Endothelial cell of umbilical vein (primary cell): ENCODE measurements at regions not wholly inside any gene's neighbourhood (a gene's known extent, or its start where the extent isn't known, plus 50 kb on each side); places are given as distances from the start of the nearest gene placed in this dataset.

ENCODE experiments used
- BruUV-seq: library from RNA; stranded (reverse); fragments of 400-500 nt; replicated peaks from 2 replicates; lab custom pipeline; 2021; lab: Mats Ljungman, UMichigan
- CTCF ChIA-PET: fragments of 300-600, 350-600 bp; sonication (Branson Sonifier 250); formaldehyde crosslinking; loops from one replicate; lab custom pipeline; 2021; ENCODE audit warnings: antibody characterized with exemption, inconsistent platforms; lab: Charles Lee
- POLR2A ChIA-PET: fragments of 300-600, 350-600 bp; sonication (Branson Sonifier 250); formaldehyde crosslinking; loops from one replicate; lab custom pipeline; 2021; ENCODE audit warnings: antibody characterized with exemption, inconsistent platforms; lab: Charles Lee
- DNase-seq: peaks from one replicate; pipeline ENCODE4 v3.0.0-alpha.2; 2011; ENCODE audit warnings: low read depth, low spot score
- FAIRE-seq: peaks from 2 replicates; lab custom pipeline; 2011; peaks lifted over from hg19 to GRCh38; lab: Jason Lieb, UNC
- H2AFZ ChIP-seq: 2 replicates; pipeline ENCODE4 v1.6.0; 2012; ENCODE audit warnings: low read depth, low read length, control low read depth, inconsistent platforms
- H3K27ac ChIP-seq: 2 replicates; pipeline ENCODE4 v1.5.1; 2011; ENCODE audit warnings: low read depth, mild to moderate bottlenecking, control low read depth, low read length, moderate library complexity; ENCODE audit not compliant: insufficient read depth
- H3K27me3 ChIP-seq, 2 experiments: 2 replicates each; pipeline versions ENCODE4 v1.6.0 to v1.6.1; 2011; ENCODE audit warnings: low read length in 2 of 2, mixed read lengths in 1 of 2; ENCODE audit not compliant: control insufficient read depth in 2 of 2, insufficient read depth in 2 of 2
- H3K36me3 ChIP-seq, 2 experiments: 2 replicates in 1 of 2; 3 replicates in 1 of 2; pipeline ENCODE4 v1.5.1; 2011; ENCODE audit warnings: low read length in 2 of 2, mild to moderate bottlenecking in 1 of 2, moderate library complexity in 1 of 2; ENCODE audit not compliant: control insufficient read depth in 2 of 2, insufficient read depth in 2 of 2; ENCODE audit errors: extremely low read depth in 1 of 2
- H3K4me1 ChIP-seq: 3 replicates; pipeline ENCODE4 v1.5.1; 2011; ENCODE audit warnings: mild to moderate bottlenecking, low read length; ENCODE audit not compliant: control insufficient read depth, insufficient read depth; ENCODE audit errors: extremely low read depth
- H3K4me2 ChIP-seq: 2 replicates; pipeline ENCODE4 v1.6.1; 2011; ENCODE audit warnings: low read length, control low read depth, mixed read lengths; ENCODE audit not compliant: insufficient read depth
- H3K4me3 ChIP-seq, 3 experiments: fragments of 200-600 bp in 1 of 3; sonication (generic), shearing (Covaris generic) in 1 of 3; replicated peaks in 1 of 3; 2 replicates each; pipeline ENCODE4 v1.5.1; 2011 to 2016; ENCODE audit warnings: control low read depth in 3 of 3, low read length in 3 of 3, mild to moderate bottlenecking in 2 of 3, inconsistent platforms in 1 of 3, low read depth in 1 of 3, moderate library complexity in 1 of 3; ENCODE audit not compliant: insufficient read depth in 1 of 3
- H3K79me2 ChIP-seq: 2 replicates; pipeline ENCODE4 v1.6.0; 2012; ENCODE audit warnings: low read length, inconsistent platforms; ENCODE audit not compliant: control insufficient read depth, insufficient read depth
- H3K9ac ChIP-seq: replicated peaks from 2 replicates; pipeline ENCODE3; 2011; ENCODE audit warnings: low read length, control low read depth; ENCODE audit not compliant: insufficient read depth; ENCODE audit errors: extremely low read depth
- H3K9me1 ChIP-seq: replicated peaks from 3 replicates; pipeline ENCODE4 v1.6.0; 2011; ENCODE audit warnings: mild to moderate bottlenecking, low read length; ENCODE audit not compliant: control insufficient read depth, insufficient read depth; ENCODE audit errors: extremely low read depth
- H3K9me3 ChIP-seq: replicated peaks from 2 replicates; pipeline ENCODE4 v1.5.1; 2012; ENCODE audit warnings: low read length, inconsistent platforms; ENCODE audit not compliant: control insufficient read depth, insufficient read depth
- H4K20me1 ChIP-seq: replicated peaks from 2 replicates; pipeline ENCODE3; 2011; ENCODE audit warnings: mild to moderate bottlenecking, low read length; ENCODE audit not compliant: control insufficient read depth, insufficient read depth; ENCODE audit errors: extremely low read depth
- CTCF ChIP-seq, 2 donors: IDR thresholded peaks; 1 replicate in 1 of 2; 2 replicates in 1 of 2; pipeline ENCODE4 v1.5.1; 2011; ENCODE audit warnings: low read length in 2 of 2, mild to moderate bottlenecking in 2 of 2, moderate library complexity in 2 of 2, control low read depth in 1 of 2, inconsistent platforms in 1 of 2, low read depth in 1 of 2; ENCODE audit not compliant: insufficient read depth in 1 of 2; ENCODE audit errors: extremely low read depth in 1 of 2
- EZH2 ChIP-seq: IDR thresholded peaks from 2 replicates; pipeline ENCODE4 v1.6.1; 2012; ENCODE audit warnings: borderline replicate concordance, low read depth, mild to moderate bottlenecking, moderate library complexity, low read length, inconsistent platforms; ENCODE audit not compliant: severe bottlenecking
- FOS ChIP-seq: IDR thresholded peaks from 2 replicates; pipeline ENCODE4 v1.6.1; 2011; ENCODE audit warnings: mild to moderate bottlenecking, low read length, moderate library complexity, borderline replicate concordance; ENCODE audit not compliant: insufficient read depth
- GATA2 ChIP-seq: IDR thresholded peaks from 2 replicates; pipeline ENCODE4 v1.7.0; 2011; ENCODE audit warnings: low read depth, mild to moderate bottlenecking, moderate library complexity, mixed read lengths, low read length; ENCODE audit not compliant: insufficient read length, insufficient read depth
- JUN ChIP-seq: IDR thresholded peaks from 2 replicates; pipeline ENCODE4 v1.6.1; 2011; ENCODE audit warnings: borderline replicate concordance, low read depth; ENCODE audit not compliant: insufficient read length, insufficient read depth
- MAX ChIP-seq: IDR thresholded peaks from 2 replicates; pipeline ENCODE4 v1.6.1; 2011; ENCODE audit not compliant: insufficient read depth, insufficient read length
- MYC ChIP-seq: IDR thresholded peaks from one replicate; pipeline ENCODE4 v1.6.1; 2011; ENCODE audit warnings: mild to moderate bottlenecking, low read depth, low read length
- POLR2A ChIP-seq: IDR thresholded peaks from 2 replicates; pipeline ENCODE4 v1.6.1; 2012; ENCODE audit warnings: low read depth, mild to moderate bottlenecking, control low read depth, low read length
- POLR2AphosphoS5 ChIP-seq: IDR thresholded peaks from 2 replicates; pipeline ENCODE4 v1.6.1; 2012; ENCODE audit warnings: low read depth, mild to moderate bottlenecking, control low read depth, low read length, moderate library complexity; ENCODE audit not compliant: insufficient read depth
- dilution Hi-C: fragments of 300-500 bp; cut with MboI; formaldehyde crosslinking; loops from one replicate; pipeline ENCODE4 v1.15.0; 2019; ENCODE audit warnings: low sequenced_read_pairs; ENCODE audit not compliant: extremely low pct_ligation_motif_present
- intact Hi-C: fragments of 100-400 bp; cut with micrococcal nuclease; formaldehyde crosslinking; loops from one replicate; pipeline ENCODE4 v1.10.0; 2022

DNA sequence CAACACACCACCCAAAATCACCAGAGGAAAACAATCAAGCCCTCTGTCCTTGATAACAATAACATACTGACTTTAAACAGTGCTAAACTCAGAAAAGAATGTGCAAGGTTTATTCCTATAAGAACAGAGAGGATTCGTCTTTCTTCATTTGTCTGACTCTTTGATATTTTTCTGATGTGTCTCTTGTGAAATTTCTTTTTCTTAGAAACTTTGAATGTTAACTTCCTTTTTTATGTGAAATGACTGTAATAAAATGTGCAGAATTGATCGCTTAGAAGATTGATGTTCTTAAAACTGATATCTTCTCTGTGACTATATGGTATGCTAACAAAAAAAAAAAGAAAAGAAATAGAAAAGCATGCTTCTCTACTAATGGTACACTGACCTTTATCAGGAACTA, 947.4 kb upstream of the CITED2 start:
- DNase-seq = no peak
- dilution Hi-C loops (no loop called here), intact Hi-C loops (no loop called here)
- H3K79me2 ChIP-seq = no peaks in the 10 kb centered on the region
- TF ChIP-seq MYC = no peak
- no peak for TF ChIP-seq FOS
- no peak for TF ChIP-seq POLR2A
- no peak for TF ChIP-seq MAX
- no peak for TF ChIP-seq GATA2
- no peak for TF ChIP-seq JUN
- no peak for TF ChIP-seq EZH2
- no peak for TF ChIP-seq POLR2AphosphoS5
- no peak for TF ChIP-seq CTCF (IDR thresholded peaks at IDR 0.05; ENCODE audit: extremely low read depth in 1 of 2, insufficient read depth in 1 of 2, low read depth in 1 of 2, low read length in 2 of 2)
- no peaks in the 10 kb centered on the region for H3K36me3 ChIP-seq
- no TSS peak for BruUV-seq
- no peak overlapping the region for H3K4me2 ChIP-seq
- peaks cover 9% of the 10 kb centered on the region for H3K4me1 ChIP-seq
- CTCF ChIA-PET = no interaction called here
- H3K9ac ChIP-seq = no peak overlapping the region
- H2AFZ ChIP-seq = no peak overlapping the region
- H3K9me3 ChIP-seq = no peaks in the 10 kb centered on the region
- no peak for FAIRE-seq
- no peaks in the 10 kb centered on the region for H4K20me1 ChIP-seq
- no peak overlapping the region for H3K27ac ChIP-seq
- no peaks in the 10 kb centered on the region for H3K9me1 ChIP-seq
- H3K27me3 ChIP-seq = no peaks in the 10 kb centered on the region
- H3K4me3 ChIP-seq = no peak overlapping the region
- POLR2A ChIA-PET = no interaction called here
